PFSK-1 (cell line): ENCODE measurements at regions not wholly inside any gene's neighbourhood (a gene's known extent, or its start where the extent isn't known, plus 50 kb on each side); places are given as distances from the start of the nearest gene placed in this dataset.

Experiments
- FOXP2 ChIP-seq: optimal IDR thresholded peaks from 2 replicates; pipeline ENCODE3; 2011; ENCODE audit warnings: borderline replicate concordance, control low read depth, inconsistent platforms; ENCODE audit not compliant: insufficient read depth; ENCODE audit errors: extremely low read length, extremely low read depth
- POLR2AphosphoS5 ChIP-seq: IDR thresholded peaks from 2 replicates; pipeline ENCODE4 v1.6.1; 2012; ENCODE audit warnings: low read depth, mild to moderate bottlenecking, control low read depth, low read length, moderate library complexity
- REST ChIP-seq, 2 experiments: IDR thresholded peaks; 2 replicates each; pipeline versions ENCODE4 v1.6.1 to v1.8.0; 2011 to 2012; ENCODE audit warnings: low read depth in 2 of 2, low read length in 2 of 2, control low read depth in 1 of 2, inconsistent platforms in 1 of 2, mild to moderate bottlenecking in 1 of 2, moderate library complexity in 1 of 2; ENCODE audit not compliant: insufficient read depth in 1 of 2
- SIN3A ChIP-seq: IDR thresholded peaks from 2 replicates; pipeline ENCODE4 v1.6.1; 2012; ENCODE audit warnings: mild to moderate bottlenecking, low read length, moderate library complexity, borderline replicate concordance; ENCODE audit not compliant: insufficient read depth
- TAF1 ChIP-seq: IDR thresholded peaks from 2 replicates; pipeline ENCODE4 v1.6.1; 2012; ENCODE audit warnings: low read length, control low read depth, borderline replicate concordance; ENCODE audit not compliant: insufficient read depth

GRCh38 chr3:168843481-168843880 is 747.8 kb upstream of the GOLIM4 start:
- no peak for TF ChIP-seq SIN3A
- no peak for TF ChIP-seq REST (IDR thresholded peaks at IDR 0.05; ENCODE audit: insufficient read depth in 1 of 2, low read depth in 2 of 2, low read length in 2 of 2)
- TF ChIP-seq FOXP2 = no peak
- no peak for TF ChIP-seq POLR2AphosphoS5
- no peak for TF ChIP-seq TAF1

- TF ChIP-seq FOXP2 = no peak
- TF ChIP-seq SIN3A = no peak
These were observed 743.9 kb upstream of the GOLIM4 start for GRCh38 chr3:168839653-168840052.

GRCh38 chr3:168834558-168834957 is 738.8 kb upstream of the GOLIM4 start:
- TF ChIP-seq REST (IDR thresholded peaks at IDR 0.05; ENCODE audit: insufficient read depth in 1 of 2, low read depth in 2 of 2, low read length in 2 of 2) (peak in 1 of 2 experiments; percentile 71; a peak in 2 of 4 replicates), SIN3A (no peak)

DNA sequence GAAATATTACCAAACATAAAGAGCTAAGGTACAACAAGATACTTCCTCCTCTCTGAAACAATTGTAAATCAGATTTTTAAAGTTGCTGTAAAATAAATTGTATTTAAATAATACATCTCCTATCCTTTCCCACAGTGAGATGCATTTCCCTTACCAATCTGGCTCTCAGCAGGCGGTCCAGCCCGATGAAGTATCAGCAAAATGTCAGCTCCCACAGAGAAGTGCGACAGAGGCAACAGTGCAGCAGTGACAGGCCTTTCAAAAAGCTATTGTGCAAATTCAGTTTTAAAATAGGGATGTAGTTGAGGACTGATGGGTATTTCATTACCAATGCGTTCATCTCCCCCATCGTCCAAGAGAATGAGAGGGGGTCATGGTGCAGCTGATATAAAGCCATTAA is 733.2 kb upstream of the GOLIM4 start:
- TF ChIP-seq FOXP2 (no peak), TAF1 (no peak), SIN3A (no peak), POLR2AphosphoS5 (no peak), REST (IDR thresholded peaks at IDR 0.05; ENCODE audit: insufficient read depth in 1 of 2, low read depth in 2 of 2, low read length in 2 of 2) (no peak)

- no peak for TF ChIP-seq POLR2AphosphoS5
- TF ChIP-seq REST (IDR thresholded peaks at IDR 0.05; ENCODE audit: insufficient read depth in 1 of 2, low read depth in 2 of 2, low read length in 2 of 2) = no peak
- no peak for TF ChIP-seq FOXP2
- no peak for TF ChIP-seq SIN3A
- TF ChIP-seq TAF1 = no peak
These were observed 732.8 kb upstream of the GOLIM4 start for GRCh38 chr3:168828536-168828935.

GRCh38 chr3:168828014-168828413 is 732.3 kb upstream of the GOLIM4 start:
- TF ChIP-seq FOXP2 (no peak), REST (IDR thresholded peaks at IDR 0.05; ENCODE audit: insufficient read depth in 1 of 2, low read depth in 2 of 2, low read length in 2 of 2) (no peak), SIN3A (no peak), POLR2AphosphoS5 (no peak), TAF1 (no peak)
